IMR-90 (cell line): ENCODE measurements at regions not wholly inside any gene's neighbourhood (a gene's known extent, or its start where the extent isn't known, plus 50 kb on each side); places are given as distances from the start of the nearest gene placed in this dataset.
A peak's percentile ranks its signal among the peaks of the same experiment; 100 is the strongest.

Experiments used
- CEBPB ChIP-seq: IDR thresholded peaks from 2 replicates; pipeline ENCODE4 v1.6.1; 2012; ENCODE audit warnings: low read depth, low read length, improper control_type of control experiment
- CHD1 ChIP-seq: IDR thresholded peaks from 2 replicates; pipeline ENCODE4 v1.6.1; 2012; ENCODE audit warnings: low read depth, low read length, improper control_type of control experiment
- CTCF ChIP-seq: conservative IDR thresholded peaks from 2 replicates; pipeline ENCODE4 v1.5.1; 2012; ENCODE audit warnings: mild to moderate bottlenecking, low read depth, low read length, improper control_type of control experiment
- FOS ChIP-seq: fragments of 150-350 bp; IDR thresholded peaks from 2 replicates; pipeline ENCODE4 v1.6.1; 2016; ENCODE audit warnings: low read depth, low read length
- MAFK ChIP-seq: IDR thresholded peaks from 2 replicates; pipeline ENCODE4 v1.6.1; 2012; ENCODE audit warnings: low read depth, low read length, improper control_type of control experiment
- MAZ ChIP-seq: IDR thresholded peaks from 2 replicates; pipeline ENCODE4 v1.6.1; 2012; ENCODE audit warnings: low read depth, mild to moderate bottlenecking, low read length, improper control_type of control experiment, moderate library complexity, borderline replicate concordance
- MXI1 ChIP-seq: IDR thresholded peaks from 2 replicates; pipeline ENCODE4 v1.6.1; 2012; ENCODE audit warnings: low read depth, mild to moderate bottlenecking, low read length, moderate library complexity, borderline replicate concordance
- NFE2L2 ChIP-seq: fragments of 150-350 bp; IDR thresholded peaks from 2 replicates; pipeline ENCODE4 v1.6.1; 2016; ENCODE audit warnings: low read depth, mild to moderate bottlenecking, low read length
- POLR2A ChIP-seq: IDR thresholded peaks from 2 replicates; pipeline ENCODE4 v1.6.1; 2012; ENCODE audit warnings: mild to moderate bottlenecking, low read depth, low read length
- RAD21 ChIP-seq: IDR thresholded peaks from 2 replicates; pipeline ENCODE4 v1.6.1; 2012; ENCODE audit warnings: low read length, improper control_type of control experiment
- RCOR1 ChIP-seq: IDR thresholded peaks from 2 replicates; pipeline ENCODE4 v1.6.1; 2012; ENCODE audit warnings: mild to moderate bottlenecking, low read length, improper control_type of control experiment; ENCODE audit not compliant: insufficient replicate concordance
- RFX5 ChIP-seq: IDR thresholded peaks from 2 replicates; pipeline ENCODE4 v1.8.0; 2012; ENCODE audit warnings: low read depth, mild to moderate bottlenecking, low read length, moderate library complexity
- SMC3 ChIP-seq: fragments of 150-350 bp; IDR thresholded peaks from 2 replicates; pipeline ENCODE4 v1.6.1; 2016; ENCODE audit warnings: low read depth, mild to moderate bottlenecking, antibody characterized with exemption, low read length, moderate library complexity
- TF ChIP-seq, protein P1 (sequence below): fragments of 150-350 bp; IDR thresholded peaks from 2 replicates; pipeline ENCODE4 v1.6.1; 2017; ENCODE audit warnings: mild to moderate bottlenecking, antibody characterized with exemption, low read length, low read depth

DNA sequence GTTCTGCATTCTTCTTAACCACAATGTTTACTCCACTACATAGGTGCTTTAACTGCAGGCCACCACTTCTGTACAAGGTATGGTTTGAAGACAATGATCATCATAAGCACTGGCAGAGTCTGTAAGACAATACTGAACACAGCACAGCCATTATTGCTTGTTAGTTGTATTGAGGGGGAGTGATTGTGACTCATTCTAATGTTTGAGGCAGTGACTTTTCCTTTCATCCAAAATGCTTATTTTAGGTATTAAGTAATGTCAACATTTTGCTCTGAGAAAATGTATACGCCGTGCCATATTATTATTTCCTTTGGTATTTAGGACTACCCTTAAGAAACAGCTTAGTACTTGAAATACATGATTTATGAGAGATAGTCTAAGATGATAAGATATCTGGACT, 618.2 kb upstream of the ZNF717 start:
- TF ChIP-seq CTCF (no peak), POLR2A (no peak), RCOR1 (no peak), RFX5 (no peak), RAD21 (no peak), MAZ (no peak), MAFK (peak; percentile 16; the same call in 1 of the 2 replicates), MXI1 (no peak), FOS (peak; percentile 61), CEBPB (peak; percentile 49; the same call in 1 of the 2 replicates), SMC3 (no peak), CHD1 (no peak), NFE2L2 (no peak)
- TF ChIP-seq, protein P1, sequence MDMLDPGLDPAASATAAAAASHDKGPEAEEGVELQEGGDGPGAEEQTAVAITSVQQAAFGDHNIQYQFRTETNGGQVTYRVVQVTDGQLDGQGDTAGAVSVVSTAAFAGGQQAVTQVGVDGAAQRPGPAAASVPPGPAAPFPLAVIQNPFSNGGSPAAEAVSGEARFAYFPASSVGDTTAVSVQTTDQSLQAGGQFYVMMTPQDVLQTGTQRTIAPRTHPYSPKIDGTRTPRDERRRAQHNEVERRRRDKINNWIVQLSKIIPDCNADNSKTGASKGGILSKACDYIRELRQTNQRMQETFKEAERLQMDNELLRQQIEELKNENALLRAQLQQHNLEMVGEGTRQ = no peak
